NCI-H2227 (cell line): ENCODE measurements at regions not wholly inside any gene's neighbourhood (a gene's known extent, or its start where the extent isn't known, plus 50 kb on each side); places are given as distances from the start of the nearest gene placed in this dataset.
A peak's percentile ranks its signal among the peaks of the same experiment; 100 is the strongest.

Experiments
- DNase-seq: peaks from one replicate; lab custom pipeline; 2025; ENCODE audit not compliant: unreplicated experiment; lab: John Stamatoyannopoulos, UW

DNA sequence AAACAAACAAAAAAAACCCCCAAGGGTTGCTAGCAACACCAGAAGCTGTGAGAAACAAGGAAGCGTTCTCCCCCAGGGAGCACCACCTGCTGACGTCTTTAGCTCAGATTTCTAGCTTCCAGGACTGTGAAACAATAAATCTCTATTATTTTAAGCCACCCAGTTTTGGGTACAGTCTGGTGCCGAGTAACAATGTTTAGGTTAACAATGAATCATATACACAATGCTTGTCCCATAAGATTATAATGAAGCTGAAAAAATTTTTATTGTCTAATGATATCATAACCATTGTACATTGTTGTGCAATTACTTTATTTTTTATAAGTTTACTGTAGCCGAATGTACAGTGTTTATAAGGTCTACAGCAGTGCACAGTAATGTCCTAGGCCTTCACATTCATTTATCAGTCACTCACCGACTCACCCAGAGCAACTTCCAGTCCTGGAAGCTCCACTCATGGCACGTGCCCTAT is 72.1 kb upstream of the CAB39 start:
- DNase-seq = no peak

DNA sequence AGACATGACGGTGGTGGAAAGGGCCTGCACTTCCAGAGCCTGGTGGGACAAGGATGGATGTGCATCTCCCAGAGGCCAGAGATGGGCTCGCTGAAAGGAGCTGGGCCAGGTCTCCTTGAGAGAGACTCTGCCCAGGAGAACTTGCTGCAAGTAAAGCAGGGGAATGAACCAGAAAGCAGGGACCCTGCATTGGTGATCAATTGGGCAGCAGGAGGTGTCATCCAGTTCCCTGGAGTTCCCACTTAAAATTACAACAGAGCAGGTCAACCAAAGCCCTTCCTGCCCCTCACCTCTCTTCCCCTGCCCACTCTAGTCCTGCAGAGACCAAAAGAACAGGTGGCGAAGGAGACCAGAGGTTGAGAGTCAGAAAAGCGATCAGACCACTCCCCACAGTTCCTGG is 69.7 kb upstream of the CAB39 start:
- no peak for DNase-seq

DNA sequence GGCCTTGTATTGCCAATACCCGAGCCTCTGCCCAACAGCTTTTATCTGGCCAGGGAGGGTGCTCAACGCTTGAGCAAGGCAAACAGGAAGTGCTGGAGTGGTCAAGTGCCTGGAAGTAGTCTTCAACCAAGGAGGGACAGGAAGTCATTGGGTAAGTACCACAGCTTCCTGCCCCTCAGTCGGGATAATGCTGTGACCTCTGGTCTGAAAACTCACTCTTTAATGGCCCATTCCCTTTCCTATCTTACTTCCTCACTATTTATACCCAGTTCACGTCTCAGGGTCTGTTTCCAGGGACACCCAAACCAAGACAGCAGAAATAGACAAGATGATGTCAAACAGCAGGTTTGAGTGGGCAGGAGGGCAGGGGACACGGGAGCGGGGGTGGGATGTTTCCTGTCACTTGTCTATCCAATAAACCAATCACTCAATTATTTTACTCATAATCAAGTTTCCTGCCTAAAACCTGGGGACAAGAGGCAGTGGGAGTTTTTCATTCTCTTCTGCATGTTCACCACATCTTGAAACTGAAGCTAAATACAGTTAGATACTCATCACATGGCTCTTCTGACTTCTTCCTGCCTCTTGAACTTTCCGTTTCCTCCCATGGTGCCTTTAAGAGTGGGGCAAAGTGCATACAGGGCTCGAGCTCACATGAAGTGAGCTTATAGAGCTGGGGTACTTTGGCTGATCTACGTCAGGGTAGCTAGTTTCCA is 68.9 kb upstream of the CAB39 start:
- no peak for DNase-seq

DNA sequence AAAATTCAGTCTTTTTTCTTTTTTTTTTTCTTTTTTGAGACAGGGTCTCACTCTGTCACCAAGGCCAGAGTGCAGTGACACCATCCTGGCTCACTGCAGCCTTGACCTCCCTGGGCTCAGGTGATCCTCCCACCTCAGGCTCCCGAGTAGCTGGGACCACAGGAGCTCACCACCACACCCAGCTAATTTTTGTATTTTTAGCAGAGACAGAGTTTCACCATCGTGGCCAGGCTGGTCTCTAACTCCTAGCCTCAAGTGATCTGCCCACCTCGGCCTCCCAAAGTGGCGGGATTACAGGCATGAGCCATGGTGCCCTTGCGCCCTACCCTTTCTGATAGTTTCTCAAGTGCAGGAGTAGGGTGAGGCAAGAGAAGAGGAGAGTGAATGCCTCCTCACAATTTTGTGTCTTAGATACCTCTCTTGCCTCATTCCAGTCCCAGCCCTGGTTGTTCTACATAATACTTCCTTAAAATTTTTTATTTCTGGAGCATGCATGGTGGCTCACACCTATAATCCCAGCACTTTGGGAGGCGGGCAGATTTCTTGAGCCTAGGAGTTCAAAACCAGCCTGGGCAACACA is 68.2 kb upstream of the CAB39 start:
- DNase-seq = no peak

DNA sequence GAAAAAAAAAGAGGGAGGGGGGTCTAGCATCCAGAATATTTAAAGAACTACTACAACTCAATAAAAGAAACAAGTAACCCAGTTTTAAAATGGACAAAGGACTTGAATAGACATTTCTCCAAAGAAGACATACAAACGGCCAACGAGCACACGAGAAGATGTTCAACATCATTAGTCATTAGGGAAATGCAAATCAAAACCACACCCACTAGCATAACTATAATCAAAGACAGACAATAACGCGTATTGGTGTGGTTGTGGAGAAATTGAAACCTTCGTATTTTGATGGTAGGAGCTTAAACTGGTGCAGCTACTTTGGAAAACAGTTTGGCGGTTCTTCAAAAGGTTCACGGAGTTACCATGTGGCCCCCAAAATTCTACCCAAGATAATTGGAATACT is 64.3 kb upstream of the CAB39 start:
- DNase-seq = no peak

DNA sequence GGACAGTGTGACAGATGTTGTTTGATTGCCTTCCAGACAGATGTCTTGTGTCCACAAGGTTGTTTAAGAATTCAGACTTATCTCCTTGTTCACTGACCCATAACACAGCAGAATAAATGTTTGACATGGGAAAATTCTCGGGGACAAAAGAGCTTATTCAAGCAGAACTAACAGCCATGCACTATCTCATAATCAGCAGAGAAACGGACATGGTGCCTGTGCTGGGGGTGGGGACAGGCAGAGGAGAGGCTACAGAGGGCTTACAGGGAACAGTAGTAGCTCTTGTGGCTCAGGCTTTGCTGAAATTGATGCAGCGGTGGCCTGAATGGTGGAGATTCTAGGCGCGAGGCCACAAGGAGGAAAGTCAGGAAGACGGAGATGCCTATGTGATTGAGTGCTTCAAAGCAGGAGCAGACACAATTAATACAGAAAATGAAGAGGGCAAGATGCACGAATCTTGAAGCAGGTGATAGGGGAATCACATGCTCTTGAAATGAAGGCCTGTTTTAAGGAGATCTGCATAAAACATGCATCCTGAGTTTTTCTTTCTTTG is 62.0 kb upstream of the CAB39 start:
- DNase-seq = peak; percentile 32

DNA sequence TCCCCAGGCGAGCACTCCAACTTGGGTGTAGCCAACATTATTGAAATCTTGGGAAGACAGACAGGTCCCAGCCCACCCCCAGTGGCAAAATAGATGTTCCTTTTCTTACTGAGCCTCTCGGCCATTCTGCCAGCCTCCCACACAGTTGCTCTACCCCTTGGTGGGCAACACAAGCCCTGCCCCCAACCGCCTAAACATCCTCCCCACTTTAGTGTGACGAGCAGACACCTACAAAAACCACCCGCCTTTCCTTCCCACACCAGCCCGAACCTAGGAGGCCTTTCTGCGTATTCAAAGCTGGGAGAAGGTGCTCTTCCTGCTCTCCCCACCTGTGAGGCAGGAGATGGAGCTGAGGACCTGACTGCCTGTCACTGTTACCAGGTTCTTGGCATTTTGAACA is 58.6 kb upstream of the CAB39 start:
- no peak for DNase-seq

DNA sequence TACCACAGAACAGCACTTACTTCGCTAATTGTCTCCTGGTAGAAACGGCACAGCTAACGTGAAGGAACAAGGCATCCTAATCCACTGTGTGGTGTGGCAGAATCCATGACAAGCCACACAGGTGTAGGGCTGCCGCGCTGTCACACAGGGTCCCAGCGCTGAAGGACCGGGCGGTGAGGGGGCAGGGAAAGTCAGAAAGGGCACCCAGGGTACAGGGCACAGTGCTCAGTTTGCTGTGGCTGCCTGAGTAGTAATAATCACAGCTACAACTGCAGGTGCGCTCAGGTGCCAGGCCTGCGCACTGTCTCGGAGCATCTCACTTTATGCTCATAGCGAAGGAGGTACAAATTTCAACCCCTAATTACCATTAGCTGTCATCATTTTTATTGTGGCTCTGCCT is 55.2 kb upstream of the CAB39 start:
- no peak for DNase-seq

DNA sequence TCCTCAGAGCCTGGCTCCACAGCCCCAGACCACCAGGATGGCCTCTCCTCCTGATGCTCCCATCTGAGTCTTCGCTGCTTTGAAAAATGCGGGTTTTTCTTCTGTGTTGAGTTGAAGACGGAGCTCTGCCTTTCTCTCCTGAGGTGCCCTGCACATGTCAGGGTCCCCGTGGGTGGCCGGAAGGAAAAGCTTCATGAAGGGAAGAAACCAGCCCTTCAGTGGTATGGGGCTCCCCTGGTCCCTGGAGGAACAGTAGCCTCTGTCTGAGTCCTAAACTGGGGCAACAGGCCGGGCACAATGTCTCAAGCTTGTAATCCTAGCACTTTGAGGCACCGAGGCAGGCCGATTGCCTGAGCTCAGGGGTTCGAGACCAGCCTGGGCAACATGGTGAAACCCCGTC is 54.7 kb upstream of the CAB39 start:
- no peak for DNase-seq

DNA sequence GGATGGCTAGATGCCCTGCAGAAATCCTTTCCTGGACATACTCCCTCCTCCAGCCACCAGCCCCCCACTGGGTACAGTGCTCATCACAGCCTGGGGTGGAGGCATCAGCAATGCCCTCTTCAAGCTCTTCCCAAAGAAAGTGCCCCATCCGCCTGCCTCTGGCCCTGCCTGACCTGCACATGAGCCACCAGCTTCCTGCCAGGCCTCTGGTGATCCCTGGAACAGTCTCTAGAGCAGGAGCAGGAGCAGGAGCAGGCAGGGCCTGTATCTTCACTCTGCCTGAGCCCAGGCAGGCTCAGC is 54.1 kb upstream of the CAB39 start:
- DNase-seq = no peak

DNA sequence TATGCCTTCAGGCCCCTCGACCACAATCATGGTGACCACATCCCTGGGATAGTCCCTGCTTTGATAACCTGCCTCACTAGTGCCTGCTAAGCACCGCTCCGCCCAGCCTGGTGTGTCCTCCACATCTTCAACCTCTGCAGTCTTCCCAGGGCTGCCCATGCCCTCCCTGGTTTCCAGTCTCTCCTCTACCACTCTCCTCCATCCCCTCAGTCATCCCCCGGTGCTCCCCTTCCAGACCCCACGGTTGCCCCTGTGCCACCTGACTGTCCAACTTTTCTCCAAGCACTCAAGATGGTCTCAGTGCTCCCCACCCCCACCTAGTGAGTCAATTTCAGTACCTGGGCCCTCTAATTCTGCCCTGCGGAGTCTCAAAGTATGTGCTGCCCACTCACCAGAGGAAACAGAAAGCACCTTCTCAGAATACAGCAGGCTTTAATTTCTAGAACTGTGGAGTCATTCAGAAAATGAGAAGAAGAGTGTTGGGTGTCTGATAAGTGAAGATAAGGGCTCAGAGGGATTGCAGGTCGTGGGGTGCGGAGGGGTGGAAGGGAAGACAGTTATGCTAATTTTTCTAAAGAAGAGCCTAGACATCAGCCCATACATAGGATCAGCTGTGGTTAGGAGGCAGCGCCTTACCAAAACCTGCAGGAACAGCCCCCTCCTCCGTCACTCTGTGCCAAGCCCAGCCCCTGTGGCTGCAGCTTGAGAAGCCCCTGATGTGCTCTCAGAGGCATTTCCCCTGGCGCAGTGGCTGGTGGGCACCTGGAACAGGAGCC is 53.6 kb upstream of the CAB39 start:
- no peak for DNase-seq

DNA sequence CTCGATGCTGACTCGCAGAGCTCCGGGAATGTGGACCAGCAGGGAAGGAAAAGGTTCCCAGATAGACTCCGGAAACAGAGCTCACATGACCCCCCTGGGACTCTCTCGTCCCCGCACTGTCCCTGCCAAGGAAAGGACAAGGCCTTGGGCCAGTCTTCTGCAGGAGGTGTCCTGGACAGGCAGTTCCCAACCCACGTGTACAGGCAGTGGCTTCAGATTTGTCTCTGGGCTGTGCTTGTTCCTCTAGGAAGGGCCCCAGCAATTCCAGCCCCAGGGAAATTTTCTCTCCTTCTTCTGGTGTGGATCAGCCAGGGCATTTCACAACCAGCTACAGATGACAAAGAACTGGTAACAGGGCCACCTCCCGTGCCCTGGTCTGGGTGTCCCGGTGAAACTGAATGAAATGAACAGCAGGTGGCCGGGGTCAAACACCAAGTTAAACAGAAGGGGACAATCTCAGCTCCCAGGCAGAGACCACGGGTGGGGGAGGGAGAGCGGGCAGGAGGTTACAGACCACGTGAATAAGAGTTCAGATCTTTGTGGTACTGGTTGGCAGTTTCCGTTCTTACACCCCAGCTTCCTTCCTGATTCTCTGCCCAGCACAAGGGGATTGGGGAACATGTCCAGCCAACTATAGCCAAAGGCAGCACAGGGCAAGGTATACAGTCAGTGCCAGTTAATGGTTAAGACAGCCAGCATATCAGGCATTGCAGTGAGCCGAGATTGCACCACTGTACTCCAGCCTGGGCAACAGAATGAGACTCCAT is 52.2 kb upstream of the CAB39 start:
- no peak for DNase-seq

DNA sequence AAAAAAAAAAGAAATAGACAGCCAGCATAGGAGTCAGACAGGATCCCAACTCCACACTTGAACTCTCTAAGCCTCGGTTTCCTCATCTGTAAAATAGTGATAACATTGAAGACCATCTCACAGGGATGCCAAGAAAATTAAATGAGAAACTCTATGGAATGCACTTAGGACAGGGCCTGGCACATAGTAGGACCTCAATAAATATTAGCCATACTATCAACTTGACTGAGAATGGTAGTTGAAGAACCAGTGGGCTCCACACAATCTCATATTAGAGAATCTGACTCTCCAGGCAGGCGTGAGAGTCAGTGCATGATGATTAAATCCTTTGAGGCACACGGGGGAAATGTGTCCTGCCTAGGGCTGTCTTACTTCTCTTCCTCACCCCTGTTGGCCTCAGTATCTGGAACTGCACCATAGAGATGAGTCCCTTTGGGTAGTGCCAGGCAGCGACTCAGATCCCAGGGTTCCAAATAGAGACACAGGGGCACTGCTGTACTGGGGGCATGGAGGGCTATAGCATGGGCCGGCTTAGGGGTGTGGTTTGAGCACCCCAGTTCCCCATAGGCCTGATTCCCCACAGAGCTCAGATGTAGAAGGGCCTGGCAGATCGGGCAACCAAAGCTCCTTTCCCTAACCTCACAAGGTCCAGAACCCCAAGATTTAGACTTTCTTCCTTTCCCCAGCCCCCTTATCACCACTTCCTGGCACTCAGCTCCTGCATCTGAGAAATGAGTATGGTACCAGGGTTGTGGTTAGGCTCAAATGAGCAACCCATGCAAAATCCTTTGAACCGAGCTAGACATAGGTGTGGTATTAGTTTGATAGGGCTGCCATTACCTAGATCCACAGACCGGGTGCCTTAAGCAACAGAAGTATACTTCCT is 51.3 kb upstream of the CAB39 start:
- DNase-seq = no peak
